Embryonic facial prominence (tissue), 1 donor: ENCODE measurements at regions not wholly inside any gene's neighbourhood (a gene's known extent, or its start where the extent isn't known, plus 50 kb on each side); places are given as distances from the start of the nearest gene placed in this dataset.

Source experiments
- DNase-seq: peaks from one replicate; pipeline ENCODE4 v3.0.0-alpha.2; 2016; ENCODE audit errors: extremely low spot score

DNA sequence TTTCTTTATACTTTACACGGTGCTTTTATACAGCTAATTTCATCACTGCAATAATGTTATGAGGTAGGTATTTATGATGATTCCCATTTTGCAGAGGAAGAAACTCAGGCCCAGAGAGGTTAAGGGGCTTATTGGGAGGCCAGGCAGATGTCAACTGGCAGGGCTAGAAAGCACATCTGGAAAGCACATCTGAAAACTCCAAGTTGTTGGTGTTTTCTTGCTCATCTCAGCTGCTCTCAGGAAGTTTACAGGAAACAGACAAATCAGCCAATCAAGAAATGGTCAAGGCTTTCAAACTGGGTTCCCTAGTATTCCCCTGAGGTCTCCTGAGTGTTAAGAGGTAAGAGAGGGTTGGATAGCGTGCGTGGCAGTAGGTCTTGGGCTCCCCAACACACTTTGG lies 124.1 kb upstream of the MED13L start:
- DNase-seq = no peak

DNA sequence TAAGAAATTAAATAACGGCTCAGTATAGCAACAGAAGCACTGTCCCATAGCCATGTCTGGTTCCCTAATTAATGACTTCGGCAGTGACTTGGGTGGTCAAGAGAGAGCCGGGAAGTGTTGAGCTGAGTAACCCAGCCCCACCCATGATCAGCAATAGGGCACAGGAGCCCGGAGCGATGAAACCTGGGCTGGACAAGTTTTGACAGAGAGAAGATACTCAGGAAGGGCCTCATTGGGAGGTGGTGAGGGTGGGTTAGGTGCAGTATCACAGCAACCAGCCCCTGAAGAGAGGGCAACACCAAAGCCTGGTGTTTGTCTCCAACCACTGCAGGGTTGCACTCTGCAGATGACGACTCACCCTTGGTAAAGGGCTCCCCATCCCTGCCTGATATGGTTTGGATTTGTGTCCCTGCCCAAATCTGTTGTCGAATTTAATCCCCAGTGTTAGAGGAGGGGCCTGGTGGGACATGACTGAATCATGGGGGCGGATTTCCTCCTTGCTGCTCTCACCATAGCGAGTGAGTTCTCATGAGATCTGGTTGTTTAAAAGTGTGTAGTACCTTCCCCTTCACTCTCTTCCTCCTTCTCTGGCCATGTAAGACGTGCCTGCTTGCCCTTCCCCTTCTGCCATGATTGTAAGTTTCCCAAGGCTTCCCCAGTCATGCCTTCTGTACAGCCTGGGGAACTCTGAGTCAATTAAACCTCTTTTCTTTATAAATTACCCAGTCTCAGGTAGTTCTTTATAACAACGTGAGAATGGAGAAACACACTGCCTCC lies 124.9 kb upstream of the MED13L start:
- DNase-seq = no peak

DNA sequence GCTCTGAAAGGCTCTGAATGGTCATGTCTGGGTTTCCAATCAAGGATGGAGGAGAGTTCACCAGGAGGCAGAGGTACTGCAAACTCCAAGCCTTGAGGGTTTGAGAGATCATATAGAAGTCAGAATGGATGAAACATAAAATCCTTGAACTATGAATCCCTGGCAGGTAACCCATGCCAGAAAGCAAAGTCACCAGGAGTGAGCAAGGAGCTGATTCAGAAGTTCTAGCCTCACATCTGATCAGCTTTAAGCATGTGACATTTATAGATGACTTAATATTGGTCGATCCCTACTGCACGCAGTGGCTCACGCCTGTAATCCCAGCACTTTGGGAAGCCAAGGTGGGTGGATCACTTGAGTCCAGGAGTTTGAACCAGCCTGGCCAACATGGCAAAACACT lies 126.1 kb upstream of the MED13L start:
- DNase-seq = no peak

DNA sequence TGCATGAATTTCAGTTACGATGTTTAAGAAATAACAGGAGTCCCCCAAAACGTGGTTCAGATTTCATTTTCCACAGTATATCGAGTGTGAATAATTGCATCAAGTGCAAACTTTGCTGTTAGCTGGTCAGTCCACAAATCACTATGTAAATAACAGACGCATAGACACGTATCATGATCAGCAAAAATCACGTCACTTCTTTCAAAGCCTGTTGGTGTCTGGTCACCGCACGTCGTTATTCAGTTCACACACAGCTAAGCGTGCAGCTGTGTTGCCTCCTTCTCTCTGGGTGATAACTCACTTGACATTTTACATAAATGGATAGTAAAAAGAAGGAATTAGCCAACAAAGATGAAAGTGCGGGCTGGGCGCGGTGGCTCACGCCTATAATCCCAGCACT lies 126.8 kb upstream of the MED13L start:
- no peak for DNase-seq

DNA sequence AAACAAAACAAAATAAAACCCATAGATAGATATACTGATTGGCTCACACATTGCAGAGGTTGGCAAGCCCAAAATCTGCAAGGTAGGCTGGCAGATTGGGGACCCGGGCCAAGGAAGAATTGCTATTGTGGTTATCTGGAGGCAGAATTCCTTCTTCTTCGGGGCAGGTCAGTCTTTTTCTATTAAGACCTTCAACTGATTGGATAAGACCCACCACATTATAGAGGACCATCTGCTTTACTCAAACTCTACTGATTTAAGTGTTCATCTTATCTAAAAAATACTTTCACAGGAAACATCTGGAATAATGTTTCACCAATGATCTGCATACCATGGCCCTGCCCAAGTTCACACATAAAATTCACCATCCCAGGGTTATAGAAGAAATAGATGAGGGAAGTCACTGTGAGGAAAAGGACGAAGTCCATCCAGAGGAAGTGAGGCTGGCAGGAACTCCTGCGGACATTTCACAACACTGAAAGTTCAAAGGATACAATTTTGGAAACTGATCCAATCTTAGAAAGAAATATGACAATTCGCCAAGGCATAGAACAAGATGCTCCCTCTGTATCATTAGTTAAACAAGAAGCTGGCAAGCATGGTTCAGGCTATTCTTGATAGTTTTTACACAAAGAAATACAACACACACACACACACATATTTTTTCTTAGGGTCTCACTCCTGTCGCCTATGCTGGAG lies 127.6 kb upstream of the MED13L start:
- no peak for DNase-seq

DNA sequence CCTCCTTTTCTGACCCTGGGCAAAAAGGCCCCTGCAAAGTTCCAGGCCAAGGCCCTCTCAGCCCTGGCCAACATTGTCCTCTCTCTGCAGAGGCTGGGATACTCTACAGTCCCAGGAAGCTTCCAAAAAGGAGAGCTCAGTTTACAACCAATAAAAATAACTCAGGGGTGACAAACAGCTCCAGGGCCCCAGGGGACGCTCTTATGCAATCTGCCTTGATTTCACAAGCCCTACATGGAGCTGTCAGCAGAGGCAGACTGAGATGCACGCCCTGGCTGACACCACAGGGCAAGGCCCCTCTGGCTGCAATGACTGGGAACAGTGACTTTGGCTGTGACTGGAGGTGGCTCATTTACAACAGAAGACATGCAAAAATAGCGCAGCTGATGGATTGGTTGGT lies 129.0 kb upstream of the MED13L start:
- no peak for DNase-seq

DNA sequence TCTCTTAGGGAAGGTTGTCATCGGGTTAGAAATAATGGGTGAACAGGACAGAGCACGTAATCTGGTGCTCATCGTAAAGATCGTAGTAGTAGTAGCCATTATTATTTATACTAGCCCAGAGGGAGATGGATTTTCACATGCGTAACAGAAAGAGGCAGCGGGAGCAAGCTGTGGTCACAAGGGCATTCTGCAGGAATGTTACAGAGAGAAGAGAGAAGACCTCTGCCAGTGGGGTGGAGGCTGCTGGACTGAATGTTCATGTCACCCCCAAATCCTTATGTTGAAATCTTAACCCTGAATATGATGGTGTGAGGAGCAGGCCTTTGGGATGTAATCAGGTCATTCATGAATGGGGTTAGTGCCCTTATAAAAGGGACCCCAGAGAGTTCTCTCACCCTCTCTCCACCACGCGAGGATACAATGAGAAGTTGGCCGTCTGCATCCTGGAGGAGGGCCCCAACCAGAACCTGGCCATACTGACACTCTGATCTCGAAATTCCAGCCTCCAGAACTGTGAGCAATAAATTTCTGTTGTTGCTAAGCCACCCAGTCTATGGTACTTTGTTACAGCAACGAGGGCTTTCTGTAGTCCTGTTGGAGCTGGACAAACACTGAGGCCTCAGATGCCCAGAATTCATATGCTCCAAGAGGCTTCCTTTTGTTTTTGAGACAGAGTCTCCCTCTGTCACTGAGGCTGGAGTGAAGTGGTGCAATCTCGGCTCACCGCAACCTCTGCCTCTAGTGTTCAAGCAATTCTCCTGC lies 131.2 kb upstream of the MED13L start:
- no peak for DNase-seq

DNA sequence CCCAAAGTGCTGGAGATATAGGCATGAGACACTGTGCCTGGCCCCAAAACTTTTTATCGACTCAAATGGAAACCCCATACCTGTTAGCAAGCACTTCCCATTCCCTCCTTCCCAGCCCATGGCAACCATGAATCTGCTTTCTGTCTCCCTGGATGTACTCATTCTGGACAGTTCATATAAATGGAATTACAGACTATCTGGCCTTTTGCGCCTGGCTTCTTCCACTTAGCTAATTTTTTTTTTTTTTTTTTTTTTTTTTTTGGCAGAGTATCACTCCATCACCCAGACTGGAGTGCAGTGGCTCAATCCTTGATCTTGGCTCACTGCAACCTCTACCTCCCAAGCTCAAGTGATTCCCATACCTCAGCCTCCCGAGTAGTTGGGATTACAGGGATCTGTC lies 134.5 kb upstream of the MED13L start:
- DNase-seq = no peak

DNA sequence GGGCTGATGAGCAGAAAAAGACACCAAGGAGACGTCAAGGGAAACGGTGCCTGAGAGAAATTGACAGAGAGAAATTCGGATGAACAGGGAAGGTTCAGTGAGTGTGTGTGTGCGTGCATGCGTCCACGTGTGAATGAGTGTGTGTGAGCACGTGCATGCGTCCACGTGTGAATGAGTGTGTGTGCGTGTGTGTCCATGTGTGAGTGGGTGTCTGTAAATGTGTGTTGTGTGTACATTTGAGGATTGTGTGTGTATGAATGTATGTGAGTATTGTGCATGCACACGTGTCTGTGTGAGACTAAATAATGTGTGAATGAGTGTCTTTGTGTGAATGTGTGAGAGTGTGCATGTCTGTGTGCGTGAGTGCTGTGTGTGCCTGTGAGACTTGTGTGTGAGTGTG lies 137.4 kb upstream of the MED13L start:
- DNase-seq = no peak

DNA sequence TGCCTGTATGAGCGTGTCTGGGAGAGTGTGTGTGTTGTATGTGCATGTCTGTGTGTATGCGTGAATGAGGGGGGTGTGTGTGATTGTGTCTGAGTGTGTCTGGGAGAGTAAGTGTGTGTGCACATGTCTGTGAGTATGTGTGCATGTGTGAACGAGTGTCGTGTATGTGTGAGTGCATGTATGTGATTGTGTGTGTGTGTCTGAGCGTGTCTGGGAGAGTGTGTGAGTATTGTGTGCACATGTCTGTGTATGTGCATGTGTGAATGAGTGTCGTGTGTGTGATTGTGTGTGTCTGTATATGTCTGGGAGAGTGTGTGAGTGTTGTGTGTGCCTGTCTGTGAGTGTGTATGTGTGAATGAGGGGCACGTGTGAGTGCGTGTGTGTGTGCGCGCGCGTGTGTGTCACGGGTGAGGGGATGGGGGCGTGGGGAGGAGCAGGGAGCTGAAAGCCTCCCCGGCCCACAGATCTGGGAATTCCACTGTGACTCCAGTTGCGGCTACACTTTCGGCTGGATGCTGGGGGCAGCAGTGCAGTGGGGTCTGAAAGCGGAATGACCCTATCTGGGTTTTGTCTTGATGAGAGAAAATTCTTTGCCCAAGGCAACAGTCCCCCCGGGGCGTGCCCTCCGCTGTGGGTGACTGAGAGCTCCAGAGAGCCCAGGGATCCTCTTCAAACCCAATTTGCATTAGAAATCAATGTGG lies 138.1 kb upstream of the MED13L start:
- DNase-seq = no peak

DNA sequence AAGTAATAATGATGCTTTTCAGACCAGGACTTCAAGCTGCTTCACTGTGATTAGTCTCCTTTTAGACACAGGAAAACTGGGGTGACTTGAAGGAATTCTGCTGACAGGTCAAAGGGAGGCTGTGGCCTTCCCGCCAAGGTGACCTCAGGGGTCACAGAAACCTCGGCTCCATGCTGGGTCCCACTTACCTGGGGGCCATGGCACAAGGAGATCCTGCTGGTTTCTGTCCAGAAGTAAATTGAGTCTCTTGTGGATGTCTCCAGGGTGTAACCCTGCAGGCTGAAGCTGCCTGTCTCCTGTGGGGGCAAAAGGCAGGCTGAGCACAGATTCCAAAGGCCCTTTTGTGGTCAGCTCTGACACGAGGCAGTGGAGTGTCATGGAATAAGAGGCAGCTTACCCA lies 138.7 kb upstream of the MED13L start:
- DNase-seq = no peak

DNA sequence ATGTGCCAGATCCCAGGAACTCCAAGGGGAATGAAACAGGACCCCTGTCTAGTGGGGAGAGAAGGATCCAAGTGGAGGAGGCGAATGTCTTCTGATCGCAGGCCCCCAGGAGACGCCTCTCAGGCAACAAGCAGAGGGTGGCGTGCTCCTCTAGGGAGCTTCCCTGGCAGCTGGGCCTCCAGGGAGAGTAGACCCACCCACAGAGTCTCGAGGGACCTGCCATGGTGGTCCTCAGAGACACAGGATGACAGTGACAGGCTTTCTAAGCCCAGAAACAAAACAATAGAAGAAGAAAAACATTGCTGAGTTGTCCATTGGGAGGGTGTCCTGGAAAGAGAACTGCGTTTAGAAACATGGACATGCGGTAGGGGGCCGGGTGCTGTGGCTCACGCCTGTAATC lies 140.6 kb upstream of the MAP1LC3B2 start:
- no peak for DNase-seq

DNA sequence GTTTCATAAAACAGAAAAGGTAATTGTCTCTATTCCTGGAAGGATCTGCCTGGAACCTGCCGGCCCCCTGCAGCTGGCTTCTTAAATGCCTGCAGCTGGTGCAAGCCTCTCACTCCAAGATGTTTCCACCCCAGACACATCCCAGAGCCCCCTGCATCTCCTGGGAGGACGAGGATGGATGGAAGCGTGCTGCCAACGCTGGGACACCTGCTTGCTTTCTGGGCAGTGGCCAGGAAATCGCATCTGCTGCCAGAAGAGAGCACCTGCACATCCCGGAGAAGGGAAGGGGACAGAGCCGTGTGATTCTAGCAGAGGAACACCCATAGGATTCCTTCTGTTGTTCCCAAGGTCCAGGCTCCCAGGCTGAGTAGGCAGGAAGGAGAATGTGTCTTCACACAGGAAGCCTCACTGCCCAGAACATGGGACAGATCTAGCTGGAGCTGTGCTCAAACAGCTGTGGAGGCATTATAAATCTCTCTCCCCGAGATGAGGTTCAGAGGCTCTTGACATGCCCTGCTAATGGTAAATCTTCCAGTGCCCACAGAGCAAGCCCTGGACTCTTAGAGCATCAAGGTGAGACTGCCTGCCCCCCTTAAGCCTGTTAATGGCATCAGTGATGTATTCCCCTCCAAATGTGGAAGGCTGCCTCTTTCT lies 138.8 kb upstream of the MAP1LC3B2 start:
- no peak for DNase-seq

DNA sequence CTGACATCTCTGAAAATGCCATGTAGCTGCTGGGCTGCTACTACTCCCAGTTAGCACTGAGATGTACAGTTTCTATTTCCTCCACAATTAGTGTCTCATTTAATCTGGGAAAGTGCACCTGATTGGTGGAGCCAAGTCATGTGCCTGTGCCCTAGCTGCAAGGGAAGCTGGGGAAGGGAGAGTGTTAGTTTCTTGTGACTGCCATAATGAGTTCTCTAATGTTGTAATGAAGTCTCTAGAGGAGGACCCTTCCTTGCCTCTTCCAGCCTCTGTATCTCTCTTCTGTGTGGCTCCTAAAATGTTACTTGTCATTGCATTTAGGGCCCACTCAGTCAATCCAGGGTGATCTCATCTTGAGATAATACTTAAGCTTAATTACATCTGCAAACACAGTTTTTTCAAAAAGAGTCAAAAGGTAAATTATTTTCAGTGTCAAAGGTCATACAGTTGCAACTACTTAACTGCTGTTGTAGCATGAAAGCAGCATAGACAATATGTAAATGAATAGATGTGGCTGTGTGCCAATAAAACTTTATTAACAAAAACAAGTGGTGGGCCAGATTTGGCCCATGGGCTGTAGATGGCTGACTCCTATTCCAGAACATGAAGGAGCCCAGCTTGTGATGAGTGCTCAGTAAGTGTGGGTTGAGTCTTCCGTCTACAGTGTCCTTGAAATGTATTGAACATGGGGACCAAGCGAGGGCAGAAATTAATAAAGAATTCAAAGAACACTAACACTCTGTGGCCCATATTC lies 137.2 kb upstream of the MAP1LC3B2 start:
- DNase-seq = no peak

DNA sequence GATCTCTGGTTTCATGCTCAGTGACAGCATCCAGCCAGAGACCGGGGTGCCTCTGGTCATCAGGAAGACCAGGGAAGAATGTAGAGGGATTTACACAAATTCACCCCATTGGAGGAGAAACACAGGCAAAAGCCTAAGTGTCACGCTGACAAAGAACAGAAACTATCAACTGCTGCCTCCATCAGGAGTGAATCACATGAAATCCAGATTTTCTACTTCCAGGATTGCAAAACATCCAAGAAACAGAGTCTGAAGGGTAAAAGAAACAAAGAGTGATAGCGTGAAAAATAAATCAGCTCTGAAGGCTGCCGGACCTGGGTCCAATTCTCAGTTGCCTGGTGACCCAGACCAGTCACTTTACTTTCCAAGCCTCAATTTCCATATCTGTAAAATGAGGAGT lies 136.1 kb upstream of the MAP1LC3B2 start:
- DNase-seq = no peak

DNA sequence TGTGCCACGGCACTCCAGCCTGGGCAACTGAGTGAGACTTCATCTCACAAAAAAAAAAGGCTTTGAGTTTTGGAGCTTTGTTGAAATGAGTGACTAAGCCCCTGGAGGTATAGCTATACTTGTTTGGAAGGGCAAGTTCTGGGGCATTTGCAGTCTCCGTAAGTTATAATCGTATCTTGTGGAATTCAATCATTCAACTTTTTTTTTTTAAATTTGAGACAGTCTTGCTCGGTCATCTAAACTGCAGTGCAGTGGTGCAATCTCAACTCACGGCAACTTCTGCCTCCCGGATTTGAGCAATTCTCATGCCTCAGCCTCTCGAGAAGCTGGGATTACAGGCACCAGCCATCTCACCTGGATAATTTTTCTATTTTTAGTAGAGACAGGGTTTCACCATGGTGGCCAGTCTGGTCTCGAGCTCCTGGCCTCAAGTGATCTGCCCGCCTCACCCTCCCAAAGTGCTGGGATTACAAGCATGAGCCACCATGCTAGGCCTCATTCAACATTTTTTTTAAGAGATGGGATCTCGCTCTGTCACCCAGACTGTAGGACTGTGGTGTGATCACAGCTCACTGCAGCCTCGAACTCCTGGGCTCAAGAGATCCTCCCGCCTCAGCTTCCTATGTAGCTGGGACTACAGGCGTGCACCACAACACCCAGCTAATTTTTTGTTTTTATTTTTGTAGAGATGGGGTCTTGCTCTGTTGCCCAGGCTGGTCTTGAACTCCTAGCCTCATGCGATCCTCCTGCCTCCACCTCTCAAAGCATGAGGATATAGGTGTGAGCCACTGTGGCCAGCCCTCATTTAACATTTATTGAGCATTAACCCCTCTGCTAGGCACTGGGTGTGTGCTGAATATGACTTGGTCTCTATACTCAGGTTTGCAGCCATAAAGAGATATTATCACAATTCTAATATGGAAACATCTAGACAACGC lies 133.7 kb upstream of the MAP1LC3B2 start:
- no peak for DNase-seq

DNA sequence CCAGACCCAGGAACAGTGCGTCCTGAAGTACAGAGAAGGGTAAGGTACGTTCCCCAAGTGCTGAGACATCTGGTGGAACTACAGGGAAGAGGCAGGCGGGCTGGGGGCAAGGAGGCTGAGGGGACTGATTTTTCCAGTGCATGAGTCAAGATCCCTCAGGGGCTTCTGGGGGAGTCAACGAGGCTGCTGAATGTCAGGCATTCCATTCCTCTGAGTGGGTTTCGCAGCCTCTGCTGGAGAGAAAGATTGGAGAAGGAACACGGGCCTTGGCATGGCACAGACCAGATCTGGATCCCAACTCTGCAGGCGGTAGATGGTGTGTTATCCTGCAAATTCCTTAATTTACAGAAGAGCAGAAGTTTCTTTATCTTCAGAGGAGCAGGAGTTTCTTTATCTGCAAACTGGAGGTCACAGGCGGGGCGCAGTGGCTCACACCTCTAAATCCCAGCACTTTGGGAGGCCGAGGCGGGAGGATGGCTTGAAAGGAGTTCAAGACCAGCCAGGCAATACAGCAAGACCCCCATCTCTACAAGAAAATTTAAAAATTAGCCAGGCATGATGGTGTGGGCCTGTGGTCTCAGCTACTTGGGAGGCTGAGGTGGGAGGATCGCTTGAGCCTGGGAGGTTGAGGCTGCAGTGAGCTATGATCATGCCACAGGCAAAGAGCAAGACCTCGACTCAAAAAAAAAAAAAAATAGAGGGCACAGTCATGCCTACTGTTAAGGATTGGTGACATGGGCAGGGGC lies 132.6 kb upstream of the MAP1LC3B2 start:
- DNase-seq = peak; percentile 68

DNA sequence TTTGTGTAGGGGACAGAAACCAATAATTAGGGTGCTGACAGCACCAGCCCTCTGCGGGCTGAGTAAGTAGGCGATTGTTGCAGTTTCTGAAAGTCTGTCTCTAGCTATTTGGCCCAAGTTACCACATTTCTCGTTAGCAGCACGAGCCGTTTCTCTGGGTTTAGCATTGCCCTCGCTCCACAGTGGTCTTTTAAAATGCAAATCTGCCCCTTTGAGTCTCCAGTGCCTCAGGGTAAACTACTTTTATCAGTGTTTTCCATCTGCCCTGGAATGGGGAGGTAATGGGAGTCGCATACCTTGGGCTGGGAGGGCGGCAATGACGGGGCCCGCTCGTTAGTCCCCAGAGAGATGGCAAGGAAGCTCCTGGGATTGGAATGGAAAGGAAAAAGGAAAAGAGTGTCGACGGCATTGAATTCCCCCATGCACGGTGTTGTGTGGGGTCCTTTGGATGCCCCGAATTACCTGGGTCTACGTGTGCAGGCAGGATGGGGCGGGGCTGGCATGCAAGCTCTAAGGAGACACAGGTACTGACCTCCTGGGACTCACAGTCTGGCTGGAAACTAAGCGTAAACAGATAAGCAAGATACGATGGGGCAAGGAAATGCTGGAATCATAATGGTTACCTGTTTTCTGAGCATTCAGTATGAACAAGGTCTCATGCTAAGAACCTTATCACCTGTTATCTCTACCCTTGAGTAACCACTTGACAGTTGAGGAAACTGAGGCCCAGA lies 131.8 kb upstream of the MAP1LC3B2 start:
- DNase-seq = no peak
